ENCODE measurements at regions not wholly inside any gene's neighbourhood (a gene's known extent, or its start where the extent isn't known, plus 50 kb on each side); places are given as distances from the start of the nearest gene placed in this dataset.

- TF ChIP-seq CTCF (IDR thresholded peaks at IDR 0.05): no peak
Measured at GRCh38 chr21:35692311-35692710, 368.0 kb downstream of the SETD4 start.

- TF ChIP-seq CTCF (IDR thresholded peaks at IDR 0.05): no peak
Measured at GRCh38 chr21:35690436-35690835, 369.9 kb downstream of the SETD4 start.

- no peak for TF ChIP-seq CTCF (IDR thresholded peaks at IDR 0.05)
Measured at GRCh38 chr21:35686156-35686555, 374.2 kb downstream of the SETD4 start.

GRCh38 chr21:35683664-35684304 lies 376.5 kb downstream of the SETD4 start:
- no peak for TF ChIP-seq CTCF (IDR thresholded peaks at IDR 0.05)

GRCh38 chr21:35682904-35683549 lies 377.3 kb downstream of the SETD4 start:
- no peak for TF ChIP-seq CTCF (IDR thresholded peaks at IDR 0.05)

- no peak for TF ChIP-seq CTCF (IDR thresholded peaks at IDR 0.05)
Measured at GRCh38 chr21:35681946-35682345, 378.4 kb downstream of the SETD4 start.

- TF ChIP-seq CTCF (IDR thresholded peaks at IDR 0.05): no peak
Measured at GRCh38 chr21:35679076-35679475, 381.2 kb downstream of the SETD4 start.
